HEK293T (cell line): ENCODE measurements at regions not wholly inside any gene's neighbourhood (a gene's known extent, or its start where the extent isn't known, plus 50 kb on each side); places are given as distances from the start of the nearest gene placed in this dataset.

ENCODE experiments used
- CTCF ChIA-PET: fragments of 350-600 bp; formaldehyde crosslinking; extraction: SDS; loops from one replicate; lab custom pipeline; 2021; ENCODE audit warnings: antibody characterized with exemption, inconsistent platforms; lab: Yijun Ruan, JAX
- POLR2A ChIA-PET: fragments of 350-600 bp; formaldehyde crosslinking; extraction: SDS; loops from one replicate; lab custom pipeline; 2020; ENCODE audit warnings: antibody characterized with exemption, inconsistent platforms; lab: Yijun Ruan, JAX
- DNase-seq: peaks from one replicate; pipeline ENCODE4 v3.0.0; 2012; ENCODE audit warnings: mixed read lengths; ENCODE audit errors: extremely low spot score
- ARNT ChIP-seq: fragments of 450-650 bp; IDR thresholded peaks from 2 replicates; pipeline ENCODE4 v1.6.1; 2017; ENCODE audit warnings: mild to moderate bottlenecking
- BHLHE40 ChIP-seq: fragments of 450-650 bp; IDR thresholded peaks from 2 replicates; pipeline ENCODE4 v1.6.1; 2016; ENCODE audit warnings: mild to moderate bottlenecking, moderate library complexity, borderline replicate concordance
- CTBP1 ChIP-seq: fragments of 450-650 bp; IDR thresholded peaks from 2 replicates; pipeline ENCODE4 v1.6.1; 2016; ENCODE audit warnings: borderline replicate concordance
- ELF4 ChIP-seq: fragments of 450-650 bp; IDR thresholded peaks from 2 replicates; pipeline ENCODE4 v1.6.1; 2017; ENCODE audit warnings: antibody characterized with exemption
- FOXA1 ChIP-seq: fragments of 450-650 bp; IDR thresholded peaks from 2 replicates; pipeline ENCODE4 v1.6.1; 2016; ENCODE audit warnings: mild to moderate bottlenecking
- FOXK2 ChIP-seq: fragments of 450-650 bp; IDR thresholded peaks from 2 replicates; pipeline ENCODE4 v1.6.1; 2016; ENCODE audit warnings: mild to moderate bottlenecking
- FOXM1 ChIP-seq: fragments of 450-650 bp; IDR thresholded peaks from 2 replicates; pipeline ENCODE4 v1.6.1; 2017; ENCODE audit warnings: mild to moderate bottlenecking, borderline replicate concordance
- HDGF ChIP-seq: fragments of 450-650 bp; IDR thresholded peaks from 2 replicates; pipeline ENCODE4 v1.6.1; 2017; ENCODE audit warnings: antibody characterized with exemption, borderline replicate concordance
- L3MBTL2 ChIP-seq: fragments of 450-650 bp; conservative IDR thresholded peaks from 2 replicates; pipeline ENCODE4 v1.6.1; 2016; ENCODE audit warnings: mild to moderate bottlenecking
- LEF1 ChIP-seq: fragments of 450-650 bp; IDR thresholded peaks from 2 replicates; pipeline ENCODE4 v1.6.1; 2017; ENCODE audit warnings: mild to moderate bottlenecking, borderline replicate concordance
- NFRKB ChIP-seq: fragments of 450-650 bp; IDR thresholded peaks from 2 replicates; pipeline ENCODE4 v1.6.1; 2016; ENCODE audit warnings: mild to moderate bottlenecking, moderate library complexity
- SP1 ChIP-seq: fragments of 450-650 bp; IDR thresholded peaks from 2 replicates; pipeline ENCODE4 v1.6.1; 2017
- SUZ12 ChIP-seq: fragments of 450-650 bp; IDR thresholded peaks from 2 replicates; pipeline ENCODE4 v1.6.1; 2016; ENCODE audit warnings: mild to moderate bottlenecking
- TARDBP ChIP-seq: fragments of 450-650 bp; IDR thresholded peaks from 2 replicates; pipeline ENCODE4 v1.6.1; 2016
- ZNF384 ChIP-seq: fragments of 450-650 bp; IDR thresholded peaks from 2 replicates; pipeline ENCODE4 v1.6.1; 2016
- TF ChIP-seq, protein P1 (sequence below): fragments of 450-650 bp; IDR thresholded peaks from 2 replicates; pipeline ENCODE4 v1.6.1; 2016

DNA sequence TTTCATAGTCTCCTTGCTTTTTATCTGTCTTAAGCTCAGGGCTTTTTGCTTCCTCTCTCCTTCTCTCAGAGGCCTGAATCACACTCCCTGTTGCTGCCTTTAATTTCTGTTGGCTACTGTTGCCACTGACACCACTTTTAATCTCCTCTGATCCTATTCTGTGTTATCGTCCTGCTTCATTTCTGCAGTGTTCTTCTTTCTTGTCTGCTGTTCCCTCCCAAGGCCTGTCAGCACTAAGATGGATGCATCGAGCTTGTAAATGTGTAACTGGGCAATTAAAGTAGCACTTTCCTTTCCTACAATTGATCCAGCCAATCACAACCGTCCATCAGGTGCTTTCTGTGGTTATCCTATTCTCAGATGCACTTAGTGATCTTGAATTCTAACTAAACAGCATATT, 71.3 kb upstream of the VEPH1 start:
- ChIA-PET POLR2A (no interaction called here), CTCF (interaction anchor here (2.9 kb wide), 1 partner anchor 42 kb away, joined by 24 read pairs; no protein-coding TSS in a partner anchor)
- no peak for DNase-seq
- TF ChIP-seq, protein P1, sequence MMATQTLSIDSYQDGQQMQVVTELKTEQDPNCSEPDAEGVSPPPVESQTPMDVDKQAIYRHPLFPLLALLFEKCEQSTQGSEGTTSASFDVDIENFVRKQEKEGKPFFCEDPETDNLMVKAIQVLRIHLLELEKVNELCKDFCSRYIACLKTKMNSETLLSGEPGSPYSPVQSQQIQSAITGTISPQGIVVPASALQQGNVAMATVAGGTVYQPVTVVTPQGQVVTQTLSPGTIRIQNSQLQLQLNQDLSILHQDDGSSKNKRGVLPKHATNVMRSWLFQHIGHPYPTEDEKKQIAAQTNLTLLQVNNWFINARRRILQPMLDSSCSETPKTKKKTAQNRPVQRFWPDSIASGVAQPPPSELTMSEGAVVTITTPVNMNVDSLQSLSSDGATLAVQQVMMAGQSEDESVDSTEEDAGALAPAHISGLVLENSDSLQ = peak; percentile 52
- TF ChIP-seq FOXK2 = no peak

DNA sequence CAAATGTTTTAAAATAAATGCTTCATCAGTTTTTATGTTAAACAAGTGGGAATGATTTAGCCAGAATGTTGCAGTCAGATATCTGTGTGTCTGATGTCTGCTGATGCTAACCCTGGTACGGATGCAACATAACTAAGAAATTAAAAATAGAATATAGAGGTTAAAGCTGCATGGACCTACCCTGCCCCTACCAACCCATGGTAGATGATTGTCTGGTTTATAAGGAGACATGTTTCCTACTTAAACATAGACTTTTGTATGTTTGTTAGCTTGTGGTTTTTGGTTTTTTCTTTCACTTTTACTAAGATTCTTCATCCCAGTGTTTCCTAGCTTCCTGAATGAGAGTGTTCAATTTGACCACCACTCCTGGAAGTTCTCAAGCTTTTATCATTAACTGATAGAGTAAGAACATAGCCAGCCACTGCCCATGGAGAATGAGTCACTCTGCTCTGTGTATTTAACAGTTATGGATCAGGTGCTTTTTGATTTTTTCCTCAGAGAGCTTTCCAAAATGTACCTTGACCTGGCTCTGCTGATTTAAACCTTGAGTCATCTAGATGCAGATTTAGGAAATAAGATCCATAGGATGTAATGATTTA, 70.7 kb upstream of the VEPH1 start:
- no peak for DNase-seq
- CTCF ChIA-PET = interaction anchor here (2.9 kb wide), 1 partner anchor 42 kb away, joined by 24 read pairs; no protein-coding TSS in a partner anchor
- no peak for TF ChIP-seq CTBP1
- TF ChIP-seq, protein P1 = no peak
- TF ChIP-seq SUZ12 = no peak
- no peak for TF ChIP-seq ARNT
- POLR2A ChIA-PET = no interaction called here

DNA sequence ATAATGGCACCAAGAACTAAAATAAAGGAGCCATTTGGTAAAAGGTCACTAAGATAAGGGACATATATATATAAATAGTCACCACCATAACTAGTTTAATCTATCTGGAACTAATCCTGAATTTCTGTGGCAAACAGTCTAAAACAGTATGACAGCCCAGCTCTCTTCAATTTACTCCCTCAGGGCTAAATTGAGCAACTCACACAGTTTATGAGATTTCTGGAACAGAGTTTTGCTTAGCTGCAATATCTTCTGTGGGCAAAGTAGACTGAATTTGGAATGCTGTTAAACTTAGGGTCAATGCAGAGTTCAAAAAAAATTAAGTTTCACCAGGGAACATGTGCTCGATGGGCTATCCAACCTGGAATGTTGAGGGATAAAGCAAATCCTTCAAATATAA, 70.1 kb upstream of the VEPH1 start:
- no peak for DNase-seq
- POLR2A ChIA-PET = no interaction called here
- CTCF ChIA-PET = interaction anchor here (2.9 kb wide), 1 partner anchor 41 kb away, joined by 24 read pairs; no protein-coding TSS in a partner anchor
- TF ChIP-seq, protein P1 = no peak
- no peak for TF ChIP-seq SP1
- no peak for TF ChIP-seq CTBP1
- no peak for TF ChIP-seq SUZ12
- no peak for TF ChIP-seq FOXA1
- TF ChIP-seq ZNF384 = no peak
- TF ChIP-seq TARDBP = no peak
- TF ChIP-seq L3MBTL2 = no peak
- TF ChIP-seq HDGF = no peak

DNA sequence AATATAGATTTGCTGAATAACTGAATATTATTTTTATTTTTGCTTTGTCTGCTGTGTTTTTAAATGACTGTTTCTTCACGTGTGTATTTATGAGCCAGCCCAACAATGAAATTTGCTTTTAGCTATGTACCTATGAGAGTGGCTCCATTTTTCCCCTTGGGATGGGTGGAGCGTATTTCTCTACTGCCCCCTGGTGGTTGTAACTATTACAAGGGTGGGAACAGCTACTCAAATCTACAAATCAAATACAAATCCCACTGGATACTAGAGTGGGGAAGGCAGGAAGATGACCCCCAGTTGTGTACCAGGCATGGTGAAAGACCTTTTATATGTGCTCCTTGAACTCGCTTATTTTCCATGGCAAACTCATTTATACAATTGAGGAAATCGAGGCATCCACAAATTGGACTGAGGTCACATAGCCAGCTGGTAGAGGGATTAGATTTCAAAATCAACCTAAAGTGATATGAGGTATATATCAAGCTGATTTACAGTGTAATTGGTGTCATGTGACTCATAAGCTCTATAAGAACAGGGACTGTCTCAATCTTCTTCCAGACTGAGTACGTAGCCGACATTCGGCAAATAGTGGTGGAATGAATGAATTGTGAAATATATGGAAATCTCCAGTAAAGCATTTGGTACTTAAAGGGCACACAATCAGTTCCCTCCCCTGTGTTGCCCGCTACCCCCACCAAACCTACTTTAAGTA, 69.5 kb upstream of the VEPH1 start:
- ChIA-PET CTCF (interaction anchor here (0.7 to 2.9 kb wide), 3 partner anchors 10 to 233 kb away, joined by 3 to 24 read pairs (median 4); no protein-coding TSS in a partner anchor), POLR2A (no interaction called here)
- TF ChIP-seq, protein P1 = no peak
- no peak for TF ChIP-seq ELF4
- TF ChIP-seq CTBP1 = no peak
- TF ChIP-seq SP1 = no peak
- TF ChIP-seq NFRKB = no peak
- TF ChIP-seq ARNT = no peak
- TF ChIP-seq TARDBP = no peak
- no peak for TF ChIP-seq L3MBTL2
- TF ChIP-seq FOXM1 = no peak

DNA sequence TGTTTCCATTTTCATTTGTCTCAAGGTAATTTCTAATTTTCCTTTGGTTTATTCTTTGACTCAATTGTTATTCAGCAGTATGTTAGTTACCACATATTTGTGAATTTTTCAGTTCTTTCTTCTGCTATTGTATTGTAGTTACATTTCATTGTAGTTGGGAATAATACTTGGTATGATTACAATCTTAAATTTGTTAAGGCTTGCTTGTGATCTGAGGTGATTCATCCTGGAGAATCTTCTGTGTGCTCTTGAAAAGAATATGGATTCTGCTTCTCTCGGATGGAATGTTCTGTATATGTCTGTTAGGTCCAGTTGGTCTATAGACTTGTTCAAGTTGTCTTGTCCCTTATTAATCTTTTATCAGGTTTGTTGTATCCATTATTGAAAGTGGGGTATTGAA, 63.4 kb upstream of the VEPH1 start:
- no peak for DNase-seq
- CTCF ChIA-PET = no interaction called here
- POLR2A ChIA-PET = no interaction called here
- no peak for TF ChIP-seq ARNT
- no peak for TF ChIP-seq NFRKB
- no peak for TF ChIP-seq FOXM1
- no peak for TF ChIP-seq HDGF
- TF ChIP-seq BHLHE40 = no peak
- TF ChIP-seq SUZ12 = no peak
- TF ChIP-seq LEF1 = no peak
- no peak for TF ChIP-seq ZNF384
- TF ChIP-seq, protein P1 = no peak
- TF ChIP-seq L3MBTL2 = no peak

More for the DNA sequence above, 69.5 kb upstream of the VEPH1 start:
- peak; percentile 54 for DNase-seq

DNA sequence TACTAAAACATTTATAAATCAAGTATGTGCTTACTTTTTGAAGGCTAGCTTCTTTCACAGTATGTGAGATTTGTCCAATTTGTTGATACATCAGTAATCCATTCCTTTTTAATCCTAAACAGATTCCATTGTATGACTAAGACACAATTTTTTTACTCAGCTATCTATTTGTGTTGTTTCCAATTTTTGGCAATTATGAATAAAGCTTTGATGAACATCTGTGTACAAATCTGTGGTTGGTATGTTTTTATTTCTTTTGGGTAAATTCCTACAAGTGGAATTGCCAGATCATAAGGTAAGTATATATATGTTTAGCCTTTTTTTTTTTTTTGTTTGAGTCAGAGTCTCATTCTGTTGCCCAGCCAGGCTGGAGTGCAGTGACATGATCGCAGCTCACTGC, 56.2 kb upstream of the VEPH1 start:
- TF ChIP-seq FOXA1 (no peak), BHLHE40 (no peak)
- DNase-seq = no peak
- POLR2A ChIA-PET = no interaction called here
- CTCF ChIA-PET = no interaction called here
